ENCODE measurements at regions not wholly inside any gene's neighbourhood (a gene's known extent, or its start where the extent isn't known, plus 50 kb on each side); places are given as distances from the start of the nearest gene placed in this dataset.

- Histone ChIP-seq H3K4me3 (replicated peaks; ENCODE audit: insufficient read depth, low read length) (no peak overlapping the region), H3K27ac (replicated peaks) (no peak overlapping the region), H3K27me3 (ENCODE audit: insufficient read depth, poor library complexity, severe bottlenecking) (no peaks in the 10 kb centered on the region)
- no peak for DNase-seq (ENCODE audit: low read depth in 1 of 2, low spot score in 1 of 2)
- TF ChIP-seq SPI1 (IDR thresholded peaks at IDR 0.05; ENCODE audit: borderline replicate concordance, low read depth) (no peak), REST (IDR thresholded peaks at IDR 0.05; ENCODE audit: insufficient replicate concordance, low read depth) (no peak), CTCF (IDR thresholded peaks at IDR 0.05; ENCODE audit: insufficient read depth, low read length) (no peak), POLR2AphosphoS5 (IDR thresholded peaks at IDR 0.05; ENCODE audit: low read depth) (no peak), GABPA (IDR thresholded peaks at IDR 0.05; ENCODE audit: low read depth) (no peak)
Measured at GRCh38 chr12:58773986-58774385, 146.3 kb downstream of the LRIG3 start.

- H3K27me3 ChIP-seq (ENCODE audit: insufficient read depth, poor library complexity, severe bottlenecking) = no peaks in the 10 kb centered on the region
Measured at GRCh38 chr12:58774731-58775130, 145.6 kb downstream of the LRIG3 start.

GRCh38 chr12:58775396-58775795 is 144.9 kb downstream of the LRIG3 start:
- no peak overlapping the region for H3K4me3 ChIP-seq (replicated peaks; ENCODE audit: insufficient read depth, low read length)
- no peak overlapping the region for H3K27ac ChIP-seq (replicated peaks)
- H3K27me3 ChIP-seq (ENCODE audit: insufficient read depth, poor library complexity, severe bottlenecking) = no peaks in the 10 kb centered on the region
- DNase-seq (ENCODE audit: low read depth in 1 of 2, low spot score in 1 of 2) = no peak
- TF ChIP-seq GABPA (IDR thresholded peaks at IDR 0.05; ENCODE audit: low read depth) (no peak), REST (IDR thresholded peaks at IDR 0.05; ENCODE audit: insufficient replicate concordance, low read depth) (no peak), POLR2AphosphoS5 (IDR thresholded peaks at IDR 0.05; ENCODE audit: low read depth) (no peak), CTCF (IDR thresholded peaks at IDR 0.05; ENCODE audit: insufficient read depth, low read length) (no peak), SPI1 (IDR thresholded peaks at IDR 0.05; ENCODE audit: borderline replicate concordance, low read depth) (no peak)

More at GRCh38 chr12:58774731-58775130, 145.6 kb downstream of the LRIG3 start:
- Histone ChIP-seq H3K27ac (replicated peaks) (no peak overlapping the region), H3K4me3 (replicated peaks; ENCODE audit: insufficient read depth, low read length) (no peak overlapping the region)
- no peak for DNase-seq (ENCODE audit: low read depth in 1 of 2, low spot score in 1 of 2)
- TF ChIP-seq CTCF (IDR thresholded peaks at IDR 0.05; ENCODE audit: insufficient read depth, low read length) = no peak
- no peak for TF ChIP-seq GABPA (IDR thresholded peaks at IDR 0.05; ENCODE audit: low read depth)
- no peak for TF ChIP-seq REST (IDR thresholded peaks at IDR 0.05; ENCODE audit: insufficient replicate concordance, low read depth)
- no peak for TF ChIP-seq POLR2AphosphoS5 (IDR thresholded peaks at IDR 0.05; ENCODE audit: low read depth)
- no peak for TF ChIP-seq SPI1 (IDR thresholded peaks at IDR 0.05; ENCODE audit: borderline replicate concordance, low read depth)

All from HL-60 (cell line).